Keratinocyte (primary cell): ENCODE measurements at regions not wholly inside any gene's neighbourhood (a gene's known extent, or its start where the extent isn't known, plus 50 kb on each side); places are given as distances from the start of the nearest gene placed in this dataset.

Source experiments
- DNase-seq: peaks from one replicate; pipeline ENCODE4 v3.0.0-alpha.2; 2011; ENCODE audit warnings: low read depth, missing footprints, low spot score
- FAIRE-seq: peaks from 2 replicates; lab custom pipeline; 2011; peaks lifted over from hg19 to GRCh38; lab: Jason Lieb, UNC
- H2AFZ ChIP-seq: 2 replicates; pipeline ENCODE4 v1.6.0; 2012; ENCODE audit warnings: low read length, control low read depth, inconsistent platforms; ENCODE audit not compliant: control insufficient read depth
- H3K27ac ChIP-seq: 2 replicates; pipeline ENCODE4 v1.5.1; 2011; ENCODE audit warnings: low read length; ENCODE audit not compliant: control insufficient read depth, insufficient read depth
- H3K27me3 ChIP-seq: 3 replicates; pipeline ENCODE4 v1.6.0; 2011; ENCODE audit warnings: low read length; ENCODE audit not compliant: control insufficient read depth, insufficient read depth; ENCODE audit errors: extremely low read depth
- H3K36me3 ChIP-seq, 2 experiments: 2 replicates in 1 of 2; 3 replicates in 1 of 2; pipeline ENCODE4 v1.5.1; 2011; ENCODE audit warnings: low read length in 2 of 2, mild to moderate bottlenecking in 1 of 2; ENCODE audit not compliant: control insufficient read depth in 2 of 2, insufficient read depth in 2 of 2; ENCODE audit errors: extremely low read depth in 1 of 2
- H3K4me1 ChIP-seq: 3 replicates; pipeline ENCODE4 v1.5.1; 2011; ENCODE audit warnings: low read length; ENCODE audit not compliant: control insufficient read depth, insufficient read depth; ENCODE audit errors: extremely low read depth
- H3K4me2 ChIP-seq: 3 replicates; pipeline ENCODE4 v1.6.0; 2011; ENCODE audit warnings: low read depth, low read length; ENCODE audit not compliant: control insufficient read depth, insufficient read depth; ENCODE audit errors: extremely low read depth
- H3K4me3 ChIP-seq, 3 experiments: fragments of 200-600 bp in 1 of 3; sonication (generic) in 1 of 3; 2 replicates in 2 of 3; 3 replicates in 1 of 3; pipeline ENCODE4 v1.5.1; 2011 to 2016; ENCODE audit warnings: low read length in 3 of 3, mild to moderate bottlenecking in 3 of 3, control low read depth in 2 of 3, inconsistent platforms in 1 of 3, low read depth in 1 of 3, mixed read lengths in 1 of 3, mixed run types in 1 of 3, moderate library complexity in 1 of 3; ENCODE audit not compliant: control insufficient read depth in 2 of 3, insufficient read depth in 2 of 3; ENCODE audit errors: extremely low read depth in 1 of 3
- H3K79me2 ChIP-seq: 2 replicates; pipeline ENCODE4 v1.6.0; 2012; ENCODE audit warnings: low read length; ENCODE audit not compliant: control insufficient read depth, insufficient read depth
- H3K9ac ChIP-seq: 3 replicates; pipeline ENCODE4 v1.6.0; 2011; ENCODE audit warnings: low read length; ENCODE audit not compliant: control insufficient read depth, insufficient read depth; ENCODE audit errors: extremely low read depth
- H3K9me1 ChIP-seq: 3 replicates; pipeline ENCODE4 v1.6.0; 2011; ENCODE audit warnings: low read length; ENCODE audit not compliant: control insufficient read depth, insufficient read depth; ENCODE audit errors: extremely low read depth
- H3K9me3 ChIP-seq: 2 replicates; pipeline ENCODE4 v1.5.1; 2012; ENCODE audit warnings: low read depth, low read length; ENCODE audit not compliant: control insufficient read depth
- H4K20me1 ChIP-seq: 3 replicates; pipeline ENCODE4 v1.6.0; 2011; ENCODE audit warnings: low read length; ENCODE audit not compliant: control insufficient read depth, insufficient read depth; ENCODE audit errors: extremely low read depth
- CTCF ChIP-seq, 3 experiments: IDR thresholded peaks in 1 of 3; conservative IDR thresholded peaks in 1 of 3; optimal IDR thresholded peaks in 1 of 3; 2 replicates in 2 of 3; 3 replicates in 1 of 3; pipeline versions ENCODE3 to v1.5.1; 2011; ENCODE audit warnings: low read length in 3 of 3, mild to moderate bottlenecking in 3 of 3, moderate library complexity in 2 of 3, control low read depth in 1 of 3, inconsistent platforms in 1 of 3; ENCODE audit not compliant: insufficient read depth in 2 of 3; ENCODE audit errors: extremely low read depth in 1 of 3
- EZH2 ChIP-seq: IDR thresholded peaks from one replicate; pipeline ENCODE4 v1.6.1; 2012; ENCODE audit warnings: inconsistent platforms, mild to moderate bottlenecking, low read length, moderate library complexity
- dilution Hi-C: fragments of 300-500 bp; cut with MboI; formaldehyde crosslinking; loops from one replicate; pipeline ENCODE4 v1.7.0; 2020; ENCODE audit warnings: low sequenced_read_pairs; ENCODE audit not compliant: extremely low pct_ligation_motif_present

DNA sequence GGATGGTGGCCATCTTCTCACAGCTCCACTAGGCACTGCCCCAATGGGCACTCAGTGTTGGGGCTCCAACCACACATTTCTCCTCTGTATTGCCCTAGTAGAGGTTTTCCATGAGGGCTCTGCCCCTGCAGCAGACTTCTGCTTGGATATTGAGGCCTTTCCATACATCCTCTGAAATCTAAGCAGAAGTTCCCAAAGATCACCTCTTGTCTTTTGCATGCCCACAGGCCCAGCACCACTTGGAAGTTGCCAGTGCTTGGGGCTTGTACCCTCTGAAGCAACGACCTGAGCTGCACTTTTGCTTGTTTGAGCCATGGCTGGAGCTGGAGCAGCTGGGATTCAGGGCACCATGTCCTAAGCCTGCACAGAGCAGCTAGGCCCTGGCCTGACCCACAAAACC, 189.1 kb upstream of the EYS start:
- Histone ChIP-seq H3K36me3 (no peaks in the 10 kb centered on the region), H2AFZ (no peak overlapping the region), H3K4me2 (no peak overlapping the region), H3K4me1 (no peaks in the 10 kb centered on the region), H3K27ac (no peak overlapping the region), H3K9ac (no peak overlapping the region), H3K79me2 (no peaks in the 10 kb centered on the region), H3K4me3 (no peak overlapping the region), H4K20me1 (no peaks in the 10 kb centered on the region), H3K9me3 (no peaks in the 10 kb centered on the region), H3K9me1 (no peaks in the 10 kb centered on the region), H3K27me3 (no peaks in the 10 kb centered on the region)
- FAIRE-seq (no peak), DNase-seq (no peak)
- TF ChIP-seq EZH2 (no peak), CTCF (optimal IDR thresholded peaks at IDR 0.05 in 1 of 3, IDR thresholded peaks at IDR 0.05 in 1 of 3, conservative IDR thresholded peaks at IDR 0.05 in 1 of 3; ENCODE audit: extremely low read depth in 1 of 3, insufficient read depth in 2 of 3, low read length in 3 of 3) (no peak)
- dilution Hi-C loops = no loop called here

GRCh38 chr6:65876668-65877067, 169.6 kb upstream of the EYS start:
- no peaks in the 10 kb centered on the region for H3K27me3 ChIP-seq
- no peak overlapping the region for H3K4me2 ChIP-seq
- no peak overlapping the region for H3K9ac ChIP-seq
- TF ChIP-seq EZH2 (no peak), CTCF (optimal IDR thresholded peaks at IDR 0.05 in 1 of 3, IDR thresholded peaks at IDR 0.05 in 1 of 3, conservative IDR thresholded peaks at IDR 0.05 in 1 of 3; ENCODE audit: extremely low read depth in 1 of 3, insufficient read depth in 2 of 3, low read length in 3 of 3) (no peak)
- no peaks in the 10 kb centered on the region for H4K20me1 ChIP-seq
- no peak overlapping the region for H3K27ac ChIP-seq
- DNase-seq (no peak), FAIRE-seq (no peak)
- H3K79me2 ChIP-seq = no peaks in the 10 kb centered on the region
- no peaks in the 10 kb centered on the region for H3K4me1 ChIP-seq
- no peaks in the 10 kb centered on the region for H3K36me3 ChIP-seq
- no peaks in the 10 kb centered on the region for H3K9me1 ChIP-seq
- no peak overlapping the region for H2AFZ ChIP-seq
- H3K4me3 ChIP-seq = no peak overlapping the region
- dilution Hi-C loops = no loop called here
- no peaks in the 10 kb centered on the region for H3K9me3 ChIP-seq
